GM23338 (cell line): ENCODE measurements at regions not wholly inside any gene's neighbourhood (a gene's known extent, or its start where the extent isn't known, plus 50 kb on each side); places are given as distances from the start of the nearest gene placed in this dataset.

Experiments used
- ATAC-seq: fragments of 200-7000 bp; cut with Tn5 transposase; 3 replicates; pipeline ENCODE4 v1.9.1; 2020
- DNase-seq: peaks from one replicate; pipeline ENCODE4 v3.0.0-alpha.2; 2015; ENCODE audit warnings: low spot score
- H2AFZ ChIP-seq: fragments of 200-600 bp; sonication (generic); 2 replicates; pipeline ENCODE4 v1.8.0; 2016; ENCODE audit warnings: antibody characterized with exemption, mild to moderate bottlenecking, moderate library complexity
- H3F3A ChIP-seq: fragments of 200-600 bp; sonication (generic); replicated peaks from 2 replicates; pipeline ENCODE4 v1.8.0; 2017; ENCODE audit warnings: antibody characterized with exemption, mixed run types, low read depth
- H3K27ac ChIP-seq: fragments of 200-600 bp; sonication (generic); 2 replicates; pipeline ENCODE4 v1.6.1; 2016; ENCODE audit warnings: low read depth
- H3K27me3 ChIP-seq: fragments of 200-600 bp; sonication (generic); 2 replicates; pipeline ENCODE4 v1.8.0; 2016; ENCODE audit warnings: mild to moderate bottlenecking, mixed run types, moderate library complexity; ENCODE audit not compliant: insufficient read depth
- H3K36me3 ChIP-seq: fragments of 200-600 bp; sonication (generic); 2 replicates; pipeline ENCODE4 v1.8.0; 2016; ENCODE audit warnings: mild to moderate bottlenecking; ENCODE audit not compliant: insufficient read depth
- H3K4me1 ChIP-seq: fragments of 200-600 bp; sonication (generic); 2 replicates; pipeline ENCODE4 v1.8.0; 2016; ENCODE audit warnings: mild to moderate bottlenecking, moderate library complexity; ENCODE audit not compliant: insufficient read depth
- H3K4me2 ChIP-seq: fragments of 200-600 bp; sonication (generic); 2 replicates; pipeline ENCODE4 v1.7.1; 2017; ENCODE audit warnings: mixed run types
- H3K4me3 ChIP-seq: fragments of 200-600 bp; sonication (generic); 2 replicates; pipeline ENCODE4 v1.6.1; 2016; ENCODE audit warnings: mixed run types
- H3K79me2 ChIP-seq: fragments of 200-600 bp; sonication (generic); replicated peaks from 2 replicates; pipeline ENCODE4 v1.8.0; 2017; ENCODE audit warnings: mild to moderate bottlenecking; ENCODE audit not compliant: insufficient read depth
- H3K9me2 ChIP-seq: fragments of 200-600 bp; sonication (generic); 2 replicates; pipeline ENCODE4 v1.8.0; 2017; ENCODE audit not compliant: insufficient read depth
- H4K20me1 ChIP-seq: fragments of 200-600 bp; sonication (generic); replicated peaks from 2 replicates; pipeline ENCODE4 v1.8.0; 2017; ENCODE audit warnings: mild to moderate bottlenecking; ENCODE audit not compliant: insufficient read depth
- H3K27ac Mint-ChIP-seq: 2 replicates; pipeline ENCODE4 v1.8.0; 2020; ENCODE audit warnings: inconsistent platforms, mild to moderate bottlenecking, moderate library complexity, mixed read lengths
- H3K27me3 Mint-ChIP-seq: 3 replicates; pipeline ENCODE4 v1.8.0; 2022; ENCODE audit warnings: low read depth, mild to moderate bottlenecking, moderate library complexity, mixed read lengths, inconsistent platforms; ENCODE audit not compliant: insufficient read depth, poor library complexity
- H3K36me3 Mint-ChIP-seq: 3 replicates; pipeline ENCODE4 v1.8.0; 2021; ENCODE audit warnings: low read depth, mild to moderate bottlenecking, inconsistent platforms, moderate library complexity, mixed read lengths
- H3K4me1 Mint-ChIP-seq: 3 replicates; pipeline ENCODE4 v1.8.0; 2020; ENCODE audit warnings: mild to moderate bottlenecking, inconsistent platforms, mixed read lengths
- H3K4me3 Mint-ChIP-seq: 3 replicates; pipeline ENCODE4 v1.8.0; 2021; ENCODE audit warnings: moderate library complexity, mild to moderate bottlenecking, inconsistent platforms, mixed read lengths
- H3K9me3 Mint-ChIP-seq: 3 replicates; pipeline ENCODE4 v1.8.0; 2020; ENCODE audit warnings: moderate library complexity, mild to moderate bottlenecking, inconsistent platforms, mixed read lengths
- CREB1 ChIP-seq: fragments of 250-450 bp; sonication (Bioruptor Pico); IDR thresholded peaks from 2 replicates; pipeline ENCODE4 v1.5.0; 2020; ENCODE audit warnings: low read depth, mild to moderate bottlenecking, moderate library complexity
- CTCF ChIP-seq, 2 experiments: fragments of 200-600 bp in 1 of 2; sonication (generic) in 1 of 2; conservative IDR thresholded peaks; 2 replicates each; pipeline versions ENCODE4 v1.5.1 to v1.6.1; 2016 to 2017; ENCODE audit warnings: antibody characterized with exemption in 2 of 2, low read depth in 2 of 2, mild to moderate bottlenecking in 2 of 2, moderate library complexity in 1 of 2
- ETS1 ChIP-seq: IDR thresholded peaks from 2 replicates; pipeline ENCODE4 v1.6.1; 2016; ENCODE audit warnings: antibody characterized with exemption
- EZH2 ChIP-seq: fragments of 200-600 bp; sonication (generic); IDR thresholded peaks from one replicate; pipeline ENCODE4 v1.8.0; 2017; ENCODE audit warnings: antibody characterized with exemption, mild to moderate bottlenecking, low read depth; ENCODE audit not compliant: unreplicated experiment
- JUNB ChIP-seq: IDR thresholded peaks from one replicate; pipeline ENCODE4 v1.6.1; 2016; ENCODE audit warnings: antibody characterized with exemption; ENCODE audit not compliant: unreplicated experiment
- POLR2AphosphoS5 ChIP-seq: IDR thresholded peaks from 2 replicates; pipeline ENCODE4 v1.6.1; 2016; ENCODE audit warnings: antibody characterized with exemption, low read depth
- STAT1 ChIP-seq: IDR thresholded peaks from one replicate; pipeline ENCODE4 v1.6.1; 2016; ENCODE audit warnings: antibody characterized with exemption; ENCODE audit not compliant: unreplicated experiment
- ZNF114 ChIP-seq: fragments of 250-450 bp; sonication (Bioruptor Pico); IDR thresholded peaks from 2 replicates; pipeline ENCODE4 v1.5.0; 2020; ENCODE audit warnings: mild to moderate bottlenecking, moderate library complexity
- ZNF462 ChIP-seq: fragments of 250-450 bp; sonication (Bioruptor Pico); IDR thresholded peaks from 2 replicates; pipeline ENCODE4 v1.5.0; 2020; ENCODE audit warnings: mild to moderate bottlenecking, moderate library complexity

GRCh38 chr6:11386726-11387125 lies 150.8 kb upstream of the TMEM170B start:
- no peaks in the 10 kb centered on the region for H3K79me2 ChIP-seq
- H3K9me2 ChIP-seq, result peaks cover 8% of the 10 kb centered on the region; the same call in 1 of the 2 replicates
- DNase-seq, result no peak
- H3F3A ChIP-seq, result no peaks in the 10 kb centered on the region
- no peaks in the 10 kb centered on the region for H3K27me3 Mint-ChIP-seq
- H3K36me3 ChIP-seq, result no peaks in the 10 kb centered on the region
- ATAC-seq, result no peak
- H2AFZ ChIP-seq, result no peak overlapping the region
- no peaks in the 10 kb centered on the region for H3K27me3 ChIP-seq
- no peak overlapping the region for H3K4me2 ChIP-seq
- H3K36me3 Mint-ChIP-seq, result no peaks in the 10 kb centered on the region
- H3K27ac Mint-ChIP-seq, result no peak overlapping the region
- no peak overlapping the region for H3K4me3 Mint-ChIP-seq
- no peak overlapping the region for H3K27ac ChIP-seq
- TF ChIP-seq STAT1 (no peak), CREB1 (no peak), ETS1 (no peak)
- H3K9me3 Mint-ChIP-seq, result no peaks in the 10 kb centered on the region
- no peak overlapping the region for H3K4me3 ChIP-seq
- no peaks in the 10 kb centered on the region for H3K4me1 ChIP-seq
- H4K20me1 ChIP-seq, result no peaks in the 10 kb centered on the region
- peaks cover 16% of the 10 kb centered on the region; the same call in 2 of the 3 replicates for H3K4me1 Mint-ChIP-seq

GRCh38 chr6:11386323-11386722 lies 151.2 kb upstream of the TMEM170B start:
- H3K36me3 ChIP-seq, result no peaks in the 10 kb centered on the region
- H3K4me3 ChIP-seq, result no peak overlapping the region
- no peak overlapping the region for H3K4me2 ChIP-seq
- no peak overlapping the region for H2AFZ ChIP-seq
- H3K79me2 ChIP-seq, result no peaks in the 10 kb centered on the region
- peaks cover 8% of the 10 kb centered on the region; the same call in 1 of the 2 replicates for H3K9me2 ChIP-seq
- no peak overlapping the region for H3K27ac Mint-ChIP-seq
- no peaks in the 10 kb centered on the region for H3K27me3 Mint-ChIP-seq
- H3K4me1 ChIP-seq, result no peaks in the 10 kb centered on the region
- ATAC-seq, result no peak
- H4K20me1 ChIP-seq, result no peaks in the 10 kb centered on the region
- no peaks in the 10 kb centered on the region for H3K27me3 ChIP-seq
- TF ChIP-seq JUNB (no peak), STAT1 (no peak), ZNF462 (CRISPR knock-in tag) (no peak), CREB1 (no peak), POLR2AphosphoS5 (no peak), CTCF (conservative IDR thresholded peaks at IDR 0.05; ENCODE audit: low read depth in 2 of 2) (no peak), EZH2 (no peak), ETS1 (no peak), ZNF114 (no peak)
- no peaks in the 10 kb centered on the region for H3K9me3 Mint-ChIP-seq
- H3K4me1 Mint-ChIP-seq, result peaks cover 16% of the 10 kb centered on the region
- DNase-seq, result no peak
- no peaks in the 10 kb centered on the region for H3K36me3 Mint-ChIP-seq
- H3F3A ChIP-seq, result no peaks in the 10 kb centered on the region
- H3K4me3 Mint-ChIP-seq, result no peak overlapping the region
- H3K27ac ChIP-seq, result no peak overlapping the region
